Endothelial cell of hepatic sinusoid (primary cell): ENCODE measurements at regions not wholly inside any gene's neighbourhood (a gene's known extent, or its start where the extent isn't known, plus 50 kb on each side); places are given as distances from the start of the nearest gene placed in this dataset.

Experiments used
- in situ Hi-C: cut with HindIII; loops from 2 replicates; pipeline ENCODE4 v1.10.0; 2017; ENCODE audit warnings: low sequenced_read_pairs

DNA sequence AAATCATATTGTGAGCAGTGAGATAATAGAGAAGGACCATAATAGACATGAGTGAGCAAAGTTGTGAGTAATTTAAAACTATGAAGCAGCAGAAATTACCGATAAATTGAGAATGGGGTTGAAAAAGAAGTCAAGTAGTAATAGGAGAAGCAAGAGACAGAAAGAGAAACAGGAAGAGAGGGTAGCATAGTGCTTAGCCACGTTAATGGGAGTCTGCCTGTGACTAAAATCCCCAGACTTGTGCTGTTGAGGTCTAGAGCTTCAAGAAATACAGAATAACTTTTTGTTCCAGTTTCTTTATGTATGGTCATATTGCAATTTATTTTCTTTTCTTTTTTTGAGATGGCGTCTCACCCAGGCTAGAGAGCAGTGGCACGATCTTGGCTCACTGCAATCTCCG lies 368.7 kb downstream of the METTL15 start:
- in situ Hi-C loops: loop anchor here (5.0 kb wide), 1 partner anchor 65 kb away; no protein-coding TSS in a partner anchor

DNA sequence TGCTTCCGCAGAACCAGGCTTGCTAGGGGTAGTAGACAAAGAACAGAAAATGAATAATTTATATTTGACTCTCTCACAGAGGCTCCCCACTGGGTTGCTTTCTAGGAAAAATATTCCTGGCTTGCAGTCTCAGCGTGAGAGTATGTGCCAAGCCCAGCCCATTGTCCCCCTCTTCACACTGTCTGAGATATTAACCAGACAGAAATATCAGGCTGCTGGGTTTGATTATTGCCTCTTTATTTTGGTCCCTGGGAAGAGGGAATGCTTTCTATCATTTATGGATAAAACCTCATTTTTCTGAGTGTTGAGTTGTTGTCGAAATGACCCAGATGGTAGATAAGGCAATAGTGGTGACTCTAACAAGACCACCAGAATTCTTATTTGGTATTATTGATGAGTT lies 367.9 kb downstream of the METTL15 start:
- in situ Hi-C loops: loop anchor here (5.0 kb wide), 1 partner anchor 64 kb away; no protein-coding TSS in a partner anchor

DNA sequence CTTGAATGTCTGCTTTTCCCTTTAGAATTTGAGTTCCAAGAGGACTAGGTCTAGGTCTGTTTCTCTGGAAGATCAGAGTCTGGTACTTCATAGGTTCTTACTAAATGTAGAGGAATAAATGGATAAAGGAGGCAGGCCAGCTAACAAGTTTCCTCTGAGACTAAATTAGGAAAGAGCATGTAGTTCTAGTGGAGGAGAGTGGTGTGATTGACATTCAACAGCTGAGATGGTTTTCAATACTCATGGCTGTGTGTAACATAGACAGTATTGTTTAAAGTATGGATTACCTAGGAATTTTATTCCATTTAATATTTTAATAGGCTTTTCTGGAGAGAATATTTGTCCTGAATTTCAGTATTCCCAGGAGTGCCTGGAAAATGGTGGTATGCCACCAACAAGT lies 364.7 kb downstream of the METTL15 start:
- in situ Hi-C loops: no loop called here

DNA sequence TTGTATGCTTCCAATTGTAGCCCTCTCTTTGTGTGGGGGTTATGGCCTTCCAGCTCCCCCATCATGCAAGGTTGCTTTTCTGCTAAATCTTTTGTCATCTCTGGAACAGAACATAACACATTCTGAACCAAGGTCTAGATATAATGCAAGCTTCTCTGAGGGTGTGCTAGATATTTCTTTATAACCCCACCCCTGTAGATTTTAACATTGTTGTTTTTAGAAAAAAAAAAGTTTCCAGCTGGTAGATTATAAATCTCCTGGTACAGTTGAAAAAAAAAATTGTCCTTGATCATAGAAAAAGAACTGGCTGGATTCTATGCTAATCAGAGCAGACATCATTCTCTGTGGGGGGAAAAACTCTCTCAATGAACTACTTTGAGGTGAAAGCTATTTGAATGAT lies 363.3 kb downstream of the METTL15 start:
- in situ Hi-C loops: no loop called here

DNA sequence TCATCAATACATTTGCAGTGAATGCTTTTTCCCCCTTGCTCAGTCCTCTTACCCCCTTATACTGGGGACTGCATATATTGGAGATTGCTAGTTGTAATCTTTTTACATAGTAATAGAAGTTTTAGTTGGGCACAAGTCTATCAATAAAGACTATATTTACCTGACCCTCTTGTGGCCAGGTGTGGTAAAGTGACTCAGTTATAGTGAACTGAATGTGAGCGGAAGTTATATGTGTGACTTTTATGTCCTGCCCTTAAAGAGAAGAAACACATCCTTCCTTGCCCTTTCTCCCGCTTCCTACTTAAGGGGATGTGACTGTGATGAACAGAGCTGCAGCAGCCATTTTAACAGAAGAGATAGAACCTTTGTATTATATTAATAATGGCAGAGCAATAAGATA lies 362.0 kb downstream of the METTL15 start:
- in situ Hi-C loops: no loop called here

DNA sequence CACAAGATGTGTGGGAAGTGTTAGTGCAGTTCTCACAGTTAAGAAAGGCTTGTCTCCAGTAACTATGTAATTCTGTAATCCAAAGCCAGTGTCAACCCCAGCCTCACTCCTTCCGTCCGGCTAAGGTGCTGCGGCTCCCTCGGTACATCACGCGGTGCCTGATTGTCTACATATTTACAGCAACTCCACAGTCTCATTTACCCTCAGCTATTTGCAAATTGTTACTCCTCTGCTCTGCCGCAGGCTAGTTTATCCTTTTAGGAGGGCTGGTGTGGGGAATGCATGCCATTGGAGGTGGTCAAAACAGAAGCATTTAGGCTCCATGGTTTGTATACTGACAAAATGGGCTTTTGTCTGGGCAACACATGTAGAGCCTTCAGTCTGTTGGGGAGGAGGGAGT lies 358.3 kb downstream of the METTL15 start:
- in situ Hi-C loops: no loop called here

DNA sequence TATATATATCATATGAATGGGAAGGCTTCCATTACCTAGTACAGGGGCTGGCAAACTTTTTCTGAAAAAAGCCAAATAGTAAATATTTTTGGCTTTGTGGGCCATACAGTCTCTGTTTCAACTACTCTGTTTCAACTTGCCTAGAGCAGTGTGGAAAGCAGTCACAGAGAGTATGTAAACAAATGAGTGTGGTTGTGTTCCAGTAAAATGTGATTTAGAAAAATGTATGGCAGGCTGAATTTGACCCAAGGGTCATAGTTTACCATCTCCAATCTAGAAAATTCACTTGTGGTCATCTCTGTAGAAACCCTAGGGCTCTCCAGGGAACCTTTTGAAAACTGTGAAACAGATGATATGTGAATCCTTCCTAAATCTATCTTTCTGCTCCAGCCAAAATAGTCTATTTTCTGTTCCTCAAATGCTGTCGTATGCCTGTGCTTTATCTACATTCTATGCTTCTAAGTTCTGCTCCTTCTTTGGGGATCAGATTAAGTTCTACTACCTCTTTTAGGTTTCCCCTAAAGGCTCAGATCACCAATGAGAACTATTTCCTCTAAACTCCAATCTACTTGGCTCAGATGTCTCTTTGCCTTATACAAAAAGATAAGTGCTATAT lies 356.2 kb downstream of the METTL15 start:
- in situ Hi-C loops: no loop called here

DNA sequence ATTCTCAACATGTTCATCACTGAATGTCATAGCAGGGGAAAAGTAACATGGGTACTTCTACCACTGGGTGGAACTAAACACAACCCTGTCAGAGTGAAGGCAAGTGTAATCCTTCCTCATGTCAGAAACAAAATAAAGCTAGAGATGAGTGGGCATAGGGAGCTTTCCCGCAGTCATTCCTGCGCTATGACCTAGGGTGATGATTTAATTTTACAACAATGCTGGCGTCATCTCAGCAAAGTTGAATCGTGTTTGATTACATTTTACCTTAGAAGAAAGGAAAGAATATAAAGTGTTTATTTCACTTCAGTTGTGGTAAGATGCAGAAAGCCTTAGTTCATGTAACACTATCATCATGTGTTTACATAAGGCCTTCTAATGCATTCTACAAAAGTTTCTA lies 355.6 kb downstream of the METTL15 start:
- in situ Hi-C loops: no loop called here

DNA sequence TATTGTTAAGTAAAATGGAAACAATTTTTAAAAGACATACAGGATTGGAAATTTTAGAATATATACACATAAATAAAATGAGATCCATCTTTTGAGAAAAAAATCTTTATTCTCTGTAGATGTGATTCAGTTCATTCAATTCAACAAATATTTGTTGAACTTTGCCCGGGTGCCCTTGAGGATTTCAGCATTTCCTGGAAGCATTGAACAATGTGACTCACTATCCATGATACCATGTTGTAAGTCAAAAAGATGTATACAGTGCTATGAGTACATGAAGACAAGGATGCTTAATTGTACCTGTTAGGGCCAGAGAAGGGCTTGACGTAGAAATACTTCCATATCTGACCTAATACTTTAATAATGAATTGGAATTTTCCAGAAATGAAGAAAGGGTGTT lies 353.7 kb downstream of the METTL15 start:
- in situ Hi-C loops: no loop called here

DNA sequence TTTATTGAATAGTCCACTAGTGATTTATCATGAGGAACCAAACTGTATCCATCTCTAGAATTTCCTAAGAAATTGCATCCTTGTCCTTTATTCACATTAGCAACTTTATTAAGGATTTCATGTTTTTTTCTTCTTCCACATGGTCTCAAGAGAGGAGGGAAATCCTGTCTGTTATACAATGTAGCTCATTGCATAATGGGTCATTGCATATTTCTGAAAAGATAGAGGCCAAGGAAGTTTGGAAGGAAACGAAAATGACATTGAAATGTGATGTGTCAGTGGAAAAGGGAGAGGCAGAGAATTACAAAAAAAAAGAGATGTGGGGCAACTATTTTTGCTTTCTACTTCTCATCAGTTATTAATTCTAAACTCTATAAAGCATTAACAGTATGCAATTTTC lies 353.1 kb downstream of the METTL15 start:
- in situ Hi-C loops: no loop called here

DNA sequence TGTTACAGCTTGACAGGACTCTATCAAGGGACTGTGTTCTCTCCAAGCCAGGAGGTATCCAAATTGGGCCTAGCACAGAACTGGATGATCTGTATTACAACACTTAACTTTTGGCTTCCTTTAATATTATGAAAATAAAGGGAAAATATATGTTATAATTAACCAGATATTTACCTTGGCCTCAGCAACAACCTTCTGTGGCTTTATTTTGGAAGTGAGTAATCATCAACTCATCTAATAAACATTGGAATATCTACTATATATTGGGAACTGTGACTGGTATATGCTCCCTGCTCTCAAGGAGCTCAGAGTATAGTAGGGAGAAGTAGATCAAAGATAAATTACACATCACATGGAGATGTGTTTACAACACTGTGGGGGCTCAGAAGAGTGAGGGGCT lies 352.2 kb downstream of the METTL15 start:
- in situ Hi-C loops: no loop called here

DNA sequence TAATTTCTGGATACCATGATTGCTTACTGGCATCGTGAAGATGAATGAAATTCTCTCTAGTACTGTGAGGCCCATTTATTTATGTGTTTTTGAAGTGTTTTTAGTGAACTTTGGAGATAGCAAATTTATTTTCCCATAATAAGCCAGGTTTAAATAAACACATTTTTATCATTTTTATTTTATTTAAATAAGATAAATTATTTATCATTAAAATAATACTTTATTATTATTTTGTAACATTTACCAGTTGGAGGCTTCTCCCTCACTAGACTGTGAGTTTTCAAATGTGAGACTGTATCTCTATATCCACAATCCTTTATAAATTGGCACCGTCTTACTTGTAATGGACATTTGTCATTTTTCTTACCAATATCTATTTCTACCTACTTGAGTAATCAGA lies 351.7 kb downstream of the METTL15 start:
- in situ Hi-C loops: no loop called here

DNA sequence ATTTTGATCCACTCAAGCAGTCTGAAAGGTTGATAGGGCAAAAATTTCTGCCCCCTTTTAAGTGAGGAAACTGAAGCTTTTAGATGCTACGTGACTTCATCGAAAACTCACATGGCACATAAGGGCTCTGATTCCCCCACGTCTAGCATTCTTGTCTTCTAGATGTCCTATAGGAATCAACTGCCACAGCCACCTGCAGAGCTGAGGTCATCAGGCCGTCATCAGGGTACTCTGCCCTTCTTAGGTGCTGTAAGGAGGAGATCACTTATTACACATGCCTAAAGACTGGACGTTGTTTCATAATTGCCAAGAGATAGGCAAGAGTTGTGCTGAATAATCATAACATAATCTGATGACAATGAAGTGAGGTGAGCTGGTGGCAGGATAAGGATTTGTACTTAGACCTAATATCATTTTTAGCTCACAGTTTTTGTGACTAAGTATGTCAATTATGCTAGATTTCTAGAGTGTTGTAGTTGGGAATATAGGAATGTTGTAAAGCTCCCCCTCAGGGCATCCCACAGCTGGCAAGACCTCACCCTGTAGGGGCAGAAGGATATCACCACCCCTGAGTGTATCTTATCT lies 349.4 kb downstream of the METTL15 start:
- in situ Hi-C loops: no loop called here

DNA sequence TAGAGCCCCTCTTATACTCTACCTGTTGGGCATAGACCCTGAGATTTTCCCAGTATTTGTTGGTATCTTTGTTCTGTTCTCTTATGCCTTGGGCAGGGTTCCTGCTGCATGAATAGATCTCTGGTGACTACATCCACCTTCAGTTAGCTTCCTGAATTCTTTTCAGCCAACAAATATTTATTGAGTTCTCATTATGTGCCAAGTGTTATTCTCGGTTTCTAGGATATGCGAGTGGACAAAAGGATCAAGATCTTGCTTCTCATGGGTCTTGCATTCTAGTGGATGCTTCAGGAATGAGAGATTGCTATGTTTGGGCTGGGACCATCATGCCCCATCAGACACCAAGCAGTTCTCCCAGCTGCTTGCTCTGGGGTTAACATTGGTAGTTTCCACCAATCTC lies 340.0 kb downstream of the METTL15 start:
- in situ Hi-C loops: no loop called here

DNA sequence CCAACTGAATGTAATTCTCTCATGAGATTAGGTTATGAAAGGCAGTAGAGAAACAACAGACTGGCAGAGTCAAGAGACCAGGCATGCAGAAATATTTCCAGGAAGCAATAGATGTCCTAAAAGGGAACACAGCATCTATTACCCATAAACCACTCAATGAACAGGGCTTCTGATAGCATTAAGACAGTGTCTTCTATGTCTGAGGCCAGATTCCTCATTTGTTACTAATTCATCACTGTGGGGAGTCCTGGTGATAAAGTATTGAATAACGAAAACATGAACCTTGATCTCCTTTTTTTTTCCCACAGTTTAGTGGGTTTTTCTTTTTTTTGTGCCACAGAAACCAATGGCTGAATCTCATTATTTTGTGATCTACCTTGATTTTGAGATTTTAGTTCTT lies 339.0 kb downstream of the METTL15 start:
- in situ Hi-C loops: no loop called here

DNA sequence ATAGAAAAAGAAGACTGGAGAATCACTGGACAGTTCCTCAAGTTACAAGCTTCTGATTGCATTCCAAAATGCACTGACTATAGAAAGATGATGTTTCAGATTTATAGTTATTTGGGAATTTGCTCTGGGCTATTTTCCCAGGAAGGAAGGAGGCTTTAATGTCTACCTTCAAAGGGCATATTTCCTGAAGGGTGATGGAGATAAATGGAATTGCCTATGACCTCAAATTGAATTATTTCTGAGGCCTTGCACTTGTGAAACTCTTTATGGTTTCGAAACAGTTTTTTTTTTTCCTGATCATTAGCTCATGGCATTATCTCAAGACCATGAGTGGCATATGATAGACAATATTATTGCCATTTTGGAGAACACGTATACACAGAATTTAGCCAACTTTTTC lies 333.9 kb downstream of the METTL15 start:
- in situ Hi-C loops: no loop called here

DNA sequence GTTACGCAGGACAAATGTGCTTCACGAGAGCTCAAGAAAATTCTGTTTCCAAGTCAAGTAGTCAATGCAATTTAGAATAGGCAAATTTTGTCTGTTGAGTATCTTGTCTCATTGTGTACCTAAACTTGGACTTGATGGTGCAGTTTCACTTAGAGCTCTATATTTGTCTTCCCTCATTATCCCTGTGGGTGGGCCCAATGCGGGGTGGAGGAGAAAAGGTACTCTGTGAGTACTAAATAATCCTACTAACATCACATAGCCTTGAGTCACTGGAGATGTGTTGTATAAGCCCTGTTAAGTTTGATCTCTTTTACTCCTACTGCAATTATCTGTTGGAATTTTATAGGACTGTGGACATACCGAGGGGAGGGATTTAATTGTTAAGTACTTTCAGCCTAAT lies 331.2 kb downstream of the METTL15 start:
- in situ Hi-C loops: no loop called here

DNA sequence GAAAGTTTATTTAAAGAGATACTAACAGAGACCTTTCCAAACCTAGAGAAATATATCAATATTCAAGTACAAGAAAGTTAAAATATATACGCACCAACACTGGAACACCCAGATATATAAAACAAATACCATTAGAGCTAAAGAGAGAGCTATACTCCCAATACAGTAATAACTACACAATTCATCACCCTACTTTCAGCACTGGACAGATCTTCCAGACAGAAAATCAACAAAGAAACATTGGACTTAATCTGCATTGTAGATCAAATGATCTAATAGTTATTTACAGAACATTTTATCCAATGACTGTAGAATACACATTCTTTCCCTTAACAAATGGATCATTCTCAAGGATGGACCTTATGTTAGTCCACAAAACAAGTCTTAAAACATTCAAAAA lies 311.9 kb downstream of the METTL15 start:
- in situ Hi-C loops: no loop called here

DNA sequence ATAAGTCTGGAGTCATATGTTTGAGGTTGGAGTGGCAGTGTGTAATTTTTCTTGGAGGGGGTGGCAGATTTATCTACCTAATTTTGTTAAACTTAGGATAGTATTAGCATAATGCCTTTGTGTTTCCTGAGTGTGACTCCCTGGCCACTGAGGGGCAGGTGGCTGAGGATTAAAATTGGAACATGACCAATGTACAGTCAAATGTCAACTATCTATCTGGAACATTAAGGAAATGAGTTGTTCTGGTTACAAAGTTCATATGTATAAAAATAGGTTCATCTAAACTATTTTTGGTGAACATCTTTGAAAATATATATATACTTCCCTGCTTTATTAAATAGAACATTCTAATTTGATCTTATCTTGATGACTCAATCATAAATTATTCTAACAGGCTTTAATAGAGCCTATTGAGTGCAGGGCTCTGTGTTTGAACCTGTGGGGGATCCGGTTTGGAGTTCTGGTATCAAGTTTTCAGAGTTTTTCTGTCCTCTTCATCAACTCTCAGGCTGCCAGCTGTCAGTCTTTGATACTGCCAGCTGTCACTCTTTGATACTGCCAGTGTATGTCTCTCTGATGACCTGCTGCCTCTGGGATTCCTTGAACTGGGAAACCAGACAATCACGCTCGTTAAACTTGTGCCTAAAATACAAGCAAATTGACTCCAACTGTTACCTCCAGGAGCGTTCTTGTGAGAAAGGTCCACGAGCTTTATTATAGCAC lies 309.6 kb downstream of the METTL15 start:
- in situ Hi-C loops: no loop called here

DNA sequence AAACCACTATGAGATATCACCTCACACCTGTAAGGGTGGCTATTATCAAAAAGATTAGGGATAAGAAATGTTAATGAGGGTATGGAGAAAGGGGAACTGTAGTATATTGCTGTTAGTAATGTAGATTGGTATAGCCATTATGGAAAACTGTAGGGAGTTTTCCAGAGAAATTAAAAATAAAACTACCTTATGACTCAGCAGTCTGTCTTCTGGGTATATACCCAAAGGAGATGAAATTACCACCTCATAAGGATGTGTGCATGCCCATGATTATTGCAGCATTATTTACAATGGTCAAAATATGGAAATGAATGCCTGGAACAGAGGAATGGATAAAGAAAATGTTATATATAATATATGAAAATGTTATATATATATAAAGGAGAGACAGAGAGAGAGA lies 303.8 kb downstream of the METTL15 start:
- in situ Hi-C loops: loop anchor here (5.0 kb wide), 1 partner anchor 65 kb away; no protein-coding TSS in a partner anchor

DNA sequence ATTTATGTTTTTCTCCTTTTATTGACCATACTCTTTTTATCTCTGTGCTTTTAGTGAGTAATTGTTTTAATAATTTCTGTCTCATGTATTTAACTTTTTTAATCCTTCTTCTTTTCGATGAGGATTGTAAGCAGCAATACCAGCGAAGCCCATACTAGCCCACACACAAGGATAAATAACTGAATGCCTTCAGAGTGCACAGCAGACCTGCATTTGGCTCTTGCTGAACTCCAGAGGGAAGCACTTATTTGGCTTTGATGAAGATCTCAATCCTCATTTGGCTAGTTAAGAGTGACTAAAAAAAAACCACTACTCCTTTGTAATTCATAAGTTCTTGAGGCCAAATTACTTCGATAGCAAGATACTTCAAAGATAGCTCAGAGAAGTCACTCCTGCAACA lies 293.3 kb downstream of the METTL15 start:
- in situ Hi-C loops: loop anchor here (5.0 kb wide), 1 partner anchor 74 kb away; no protein-coding TSS in a partner anchor
